ENCODE measurements at regions not wholly inside any gene's neighbourhood (a gene's known extent, or its start where the extent isn't known, plus 50 kb on each side); places are given as distances from the start of the nearest gene placed in this dataset.

DNA sequence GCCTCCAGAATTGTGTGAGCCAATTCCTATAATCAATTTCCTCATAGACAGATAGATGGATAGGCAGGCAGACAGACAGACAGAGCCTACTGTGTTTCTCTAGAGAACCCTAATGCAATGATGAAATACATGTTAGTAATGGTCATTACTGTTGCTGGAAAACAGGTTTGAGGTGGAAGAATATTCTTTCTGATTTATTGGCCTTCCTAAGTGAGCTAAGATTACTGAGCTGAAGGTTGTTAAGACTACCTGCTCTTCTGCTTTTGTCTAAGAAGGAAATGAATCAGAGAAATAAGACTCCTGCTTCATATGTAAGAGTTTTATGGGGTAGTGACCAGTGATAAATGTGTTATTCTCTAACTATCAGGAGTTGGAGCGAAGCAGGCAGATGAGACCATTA lies 219.9 kb downstream of the ELAVL2 start:
- TF ChIP-seq, protein P1, sequence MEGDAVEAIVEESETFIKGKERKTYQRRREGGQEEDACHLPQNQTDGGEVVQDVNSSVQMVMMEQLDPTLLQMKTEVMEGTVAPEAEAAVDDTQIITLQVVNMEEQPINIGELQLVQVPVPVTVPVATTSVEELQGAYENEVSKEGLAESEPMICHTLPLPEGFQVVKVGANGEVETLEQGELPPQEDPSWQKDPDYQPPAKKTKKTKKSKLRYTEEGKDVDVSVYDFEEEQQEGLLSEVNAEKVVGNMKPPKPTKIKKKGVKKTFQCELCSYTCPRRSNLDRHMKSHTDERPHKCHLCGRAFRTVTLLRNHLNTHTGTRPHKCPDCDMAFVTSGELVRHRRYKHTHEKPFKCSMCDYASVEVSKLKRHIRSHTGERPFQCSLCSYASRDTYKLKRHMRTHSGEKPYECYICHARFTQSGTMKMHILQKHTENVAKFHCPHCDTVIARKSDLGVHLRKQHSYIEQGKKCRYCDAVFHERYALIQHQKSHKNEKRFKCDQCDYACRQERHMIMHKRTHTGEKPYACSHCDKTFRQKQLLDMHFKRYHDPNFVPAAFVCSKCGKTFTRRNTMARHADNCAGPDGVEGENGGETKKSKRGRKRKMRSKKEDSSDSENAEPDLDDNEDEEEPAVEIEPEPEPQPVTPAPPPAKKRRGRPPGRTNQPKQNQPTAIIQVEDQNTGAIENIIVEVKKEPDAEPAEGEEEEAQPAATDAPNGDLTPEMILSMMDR (IDR thresholded peaks at IDR 0.05; ENCODE audit: poor library complexity, severe bottlenecking) = no peak
- TF ChIP-seq POLR2AphosphoS5 (IDR thresholded peaks at IDR 0.05) = no peak
- TF ChIP-seq EP300 (conservative IDR thresholded peaks at IDR 0.05; ENCODE audit: poor library complexity, severe bottlenecking) = no peak
- TF ChIP-seq, protein P2, sequence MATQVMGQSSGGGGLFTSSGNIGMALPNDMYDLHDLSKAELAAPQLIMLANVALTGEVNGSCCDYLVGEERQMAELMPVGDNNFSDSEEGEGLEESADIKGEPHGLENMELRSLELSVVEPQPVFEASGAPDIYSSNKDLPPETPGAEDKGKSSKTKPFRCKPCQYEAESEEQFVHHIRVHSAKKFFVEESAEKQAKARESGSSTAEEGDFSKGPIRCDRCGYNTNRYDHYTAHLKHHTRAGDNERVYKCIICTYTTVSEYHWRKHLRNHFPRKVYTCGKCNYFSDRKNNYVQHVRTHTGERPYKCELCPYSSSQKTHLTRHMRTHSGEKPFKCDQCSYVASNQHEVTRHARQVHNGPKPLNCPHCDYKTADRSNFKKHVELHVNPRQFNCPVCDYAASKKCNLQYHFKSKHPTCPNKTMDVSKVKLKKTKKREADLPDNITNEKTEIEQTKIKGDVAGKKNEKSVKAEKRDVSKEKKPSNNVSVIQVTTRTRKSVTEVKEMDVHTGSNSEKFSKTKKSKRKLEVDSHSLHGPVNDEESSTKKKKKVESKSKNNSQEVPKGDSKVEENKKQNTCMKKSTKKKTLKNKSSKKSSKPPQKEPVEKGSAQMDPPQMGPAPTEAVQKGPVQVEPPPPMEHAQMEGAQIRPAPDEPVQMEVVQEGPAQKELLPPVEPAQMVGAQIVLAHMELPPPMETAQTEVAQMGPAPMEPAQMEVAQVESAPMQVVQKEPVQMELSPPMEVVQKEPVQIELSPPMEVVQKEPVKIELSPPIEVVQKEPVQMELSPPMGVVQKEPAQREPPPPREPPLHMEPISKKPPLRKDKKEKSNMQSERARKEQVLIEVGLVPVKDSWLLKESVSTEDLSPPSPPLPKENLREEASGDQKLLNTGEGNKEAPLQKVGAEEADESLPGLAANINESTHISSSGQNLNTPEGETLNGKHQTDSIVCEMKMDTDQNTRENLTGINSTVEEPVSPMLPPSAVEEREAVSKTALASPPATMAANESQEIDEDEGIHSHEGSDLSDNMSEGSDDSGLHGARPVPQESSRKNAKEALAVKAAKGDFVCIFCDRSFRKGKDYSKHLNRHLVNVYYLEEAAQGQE (IDR thresholded peaks at IDR 0.05; ENCODE audit: borderline replicate concordance) = no peak
- TF ChIP-seq EZH2 (IDR thresholded peaks at IDR 0.05; ENCODE audit: borderline replicate concordance, insufficient read depth, low read length, poor library complexity, severe bottlenecking) = no peak
- TF ChIP-seq TAF1 (IDR thresholded peaks at IDR 0.05; ENCODE audit: low read depth) = no peak
- no peak for TF ChIP-seq RAD21 (conservative IDR thresholded peaks at IDR 0.05)
